Naive thymus-derived CD4-positive, alpha-beta T cell (primary cell): ENCODE measurements at regions not wholly inside any gene's neighbourhood (a gene's known extent, or its start where the extent isn't known, plus 50 kb on each side); places are given as distances from the start of the nearest gene placed in this dataset.
"Not testable (repeated sequence)": the region's sequence is repeated elsewhere in the genome, so short reads cannot be mapped to it uniquely, and the experiment has no call there.

ENCODE experiments used
- ATAC-seq: fragments of 150-1000 bp; cut with Tn5 transposase; 2 replicates; pipeline ENCODE4 v1.10.0; 2021; ENCODE audit warnings: mild to moderate bottlenecking, moderate library complexity
- CTCF ChIA-PET: fragments of 350-600 bp; sonication (Branson Sonifier 250); formaldehyde crosslinking; loops from one replicate; lab custom pipeline; 2021; ENCODE audit warnings: antibody characterized with exemption; lab: Charles Lee
- POLR2A ChIA-PET: fragments of 350-600 bp; sonication (Branson Sonifier 250); formaldehyde crosslinking; loops from one replicate; lab custom pipeline; 2021; ENCODE audit warnings: antibody characterized with exemption, inconsistent platforms; lab: Charles Lee
- DNase-seq, 9 donors: peaks; one replicate each; pipeline versions ENCODE4 v3.0.0 to v3.0.0-alpha.2; 2020 to 2022; ENCODE audit warnings: mixed read lengths in 1 of 9
- H3K27ac ChIP-seq: one replicate; pipeline ENCODE4 v1.7.0; 2013; ENCODE audit warnings: mild to moderate bottlenecking, low read depth, low read length, moderate library complexity
- H3K27me3 ChIP-seq, 2 donors: one replicate each; pipeline ENCODE4 v1.7.0; 2013; ENCODE audit warnings: low read length in 2 of 2, mild to moderate bottlenecking in 2 of 2, moderate library complexity in 2 of 2; ENCODE audit not compliant: control insufficient read depth in 2 of 2, insufficient read depth in 2 of 2
- H3K36me3 ChIP-seq, 3 experiments: 1 replicate in 2 of 3; 2 replicates in 1 of 3; pipeline ENCODE4 v1.7.0; 2013; ENCODE audit warnings: low read length in 3 of 3, mild to moderate bottlenecking in 3 of 3, moderate library complexity in 1 of 3; ENCODE audit not compliant: insufficient read depth in 3 of 3, control insufficient read depth in 2 of 3
- H3K4me1 ChIP-seq, 2 donors: one replicate each; pipeline ENCODE4 v1.7.0; 2013; ENCODE audit warnings: low read length in 2 of 2, mild to moderate bottlenecking in 2 of 2, moderate library complexity in 1 of 2; ENCODE audit not compliant: control insufficient read depth in 2 of 2, insufficient read depth in 2 of 2
- H3K4me3 ChIP-seq: 2 replicates; pipeline ENCODE4 v1.7.0; 2013; ENCODE audit warnings: mild to moderate bottlenecking, low read length
- H3K9me3 ChIP-seq, 3 experiments: 1 replicate in 2 of 3; 2 replicates in 1 of 3; pipeline ENCODE4 v1.7.0; 2013; ENCODE audit warnings: low read length in 3 of 3; ENCODE audit not compliant: control insufficient read depth in 2 of 3
- H3K27ac Mint-ChIP-seq, 9 donors: one replicate each; pipeline ENCODE4 v1.8.0; 2020 to 2022; ENCODE audit warnings: mixed read lengths in 9 of 9, mild to moderate bottlenecking in 8 of 9, moderate library complexity in 5 of 9, inconsistent platforms in 2 of 9
- H3K27me3 Mint-ChIP-seq, 5 donors: one replicate each; pipeline ENCODE4 v1.8.0; 2021 to 2022; ENCODE audit warnings: mixed read lengths in 5 of 5, mild to moderate bottlenecking in 1 of 5
- H3K36me3 Mint-ChIP-seq, 5 donors: one replicate each; pipeline ENCODE4 v1.8.0; 2020 to 2022; ENCODE audit warnings: mixed read lengths in 5 of 5, mild to moderate bottlenecking in 3 of 5, inconsistent platforms in 1 of 5
- H3K4me1 Mint-ChIP-seq, 7 donors: one replicate each; pipeline ENCODE4 v1.8.0; 2020 to 2022; ENCODE audit warnings: mixed read lengths in 7 of 7, mild to moderate bottlenecking in 3 of 7, inconsistent platforms in 1 of 7
- H3K4me3 Mint-ChIP-seq, 10 donors: one replicate each; pipeline ENCODE4 v1.8.0; 2020 to 2022; ENCODE audit warnings: mild to moderate bottlenecking in 10 of 10, mixed read lengths in 10 of 10, moderate library complexity in 6 of 10, inconsistent platforms in 2 of 10
- H3K9me3 Mint-ChIP-seq, 11 donors: one replicate each; pipeline ENCODE4 v1.8.0; 2020 to 2022; ENCODE audit warnings: mixed read lengths in 11 of 11, mild to moderate bottlenecking in 4 of 11, inconsistent platforms in 1 of 11, moderate library complexity in 1 of 11
- intact Hi-C, 2 donors: fragments of 100-400 bp; cut with micrococcal nuclease; formaldehyde crosslinking; loops; one replicate each; pipeline ENCODE4 v1.15.1; 2023

DNA sequence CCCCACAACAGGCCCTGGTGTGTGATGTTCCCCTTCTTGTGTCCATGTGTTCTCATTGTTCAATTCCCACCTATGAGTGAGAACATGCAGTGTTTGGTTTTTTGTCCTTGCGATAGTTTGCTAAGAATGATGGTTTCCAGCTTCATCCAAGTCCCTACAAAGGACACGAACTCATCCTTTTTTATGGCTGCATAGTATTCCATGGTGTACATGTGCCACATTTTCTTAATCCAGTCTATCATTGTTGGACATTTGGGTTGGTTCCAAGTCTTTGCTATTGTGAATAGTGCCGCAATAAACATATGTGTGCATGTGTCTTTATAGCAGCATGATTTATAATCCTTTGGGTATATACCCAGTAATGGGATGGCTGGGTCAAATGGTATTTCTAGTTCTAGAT, 53.0 kb upstream of the TNFAIP3 start:
- H3K27me3 ChIP-seq, DNase-seq, H3K27me3 Mint-ChIP-seq, CTCF ChIA-PET, H3K4me3 ChIP-seq, H3K9me3 Mint-ChIP-seq, H3K9me3 ChIP-seq, H3K27ac ChIP-seq, H3K4me3 Mint-ChIP-seq, H3K36me3 ChIP-seq, ATAC-seq, H3K36me3 Mint-ChIP-seq: not testable (repeated sequence)
- H3K4me1 ChIP-seq = peaks cover 17 to 27% of the 10 kb centered on the region in 2 donors
- intact Hi-C loops = loop anchor here in 1 of 2 donors (10.0 kb wide), 1 partner anchor 591 kb away; the partner anchor contains the start of gene HEBP2
- peak overlapping the region in 3 of 9 donors; percentile 54 to 94 (median 67) for H3K27ac Mint-ChIP-seq
- peaks cover 31 to 63% (median 61%) of the 10 kb centered on the region in 7 donors for H3K4me1 Mint-ChIP-seq
- POLR2A ChIA-PET = interaction anchor here (0.6 to 1.5 kb wide), 2 partner anchors 10 to 15 kb away, joined by 3 to 6 read pairs; no protein-coding TSS in a partner anchor

GRCh38 chr6:137815692-137816091, 51.4 kb upstream of the TNFAIP3 start:
- H3K9me3 ChIP-seq = no peaks in the 10 kb centered on the region
- ChIA-PET POLR2A (interaction anchor here (0.6 kb wide), 2 partner anchors 18 to 107 kb away, joined by 4 to 6 read pairs; no protein-coding TSS in a partner anchor), CTCF (interaction anchor here (0.7 to 1.4 kb wide), 3 partner anchors 14 to 52 kb away, joined by 3 to 5 read pairs (median 3); partner anchors contain the start of gene TNFAIP3)
- peak overlapping the region in 4 of 10 donors; percentile 1 to 82 (median 36) for H3K4me3 Mint-ChIP-seq
- peak overlapping the region; percentile 37 for H3K27ac ChIP-seq
- DNase-seq (no peak), ATAC-seq (no peak)
- H3K9me3 Mint-ChIP-seq = peaks cover 0 to 2% (median 0%) of the 10 kb centered on the region in 11 donors
- no peaks in the 10 kb centered on the region for H3K27me3 ChIP-seq
- peak overlapping the region; percentile 30 to 95 (median 80) for H3K27ac Mint-ChIP-seq
- intact Hi-C loops = loop anchor here in 1 of 2 donors (10.0 kb wide), 1 partner anchor 589 kb away; the partner anchor contains the start of gene HEBP2
- peaks cover 44 to 65% (median 62%) of the 10 kb centered on the region in 7 donors for H3K4me1 Mint-ChIP-seq
- H3K36me3 ChIP-seq = no peaks in the 10 kb centered on the region
- peaks cover 25 to 36% of the 10 kb centered on the region in 2 donors for H3K4me1 ChIP-seq
- H3K27me3 Mint-ChIP-seq = no peaks in the 10 kb centered on the region
- H3K36me3 Mint-ChIP-seq = peaks cover 0 to 8% (median 0%) of the 10 kb centered on the region in 5 donors
- no peak overlapping the region for H3K4me3 ChIP-seq

- CTCF ChIA-PET = interaction anchor here (0.7 to 1.4 kb wide), 4 partner anchors 15 to 51 kb away, joined by 3 to 5 read pairs (median 4); partner anchors contain the start of gene TNFAIP3
- peak overlapping the region in 6 of 10 donors; percentile 1 to 82 (median 32) for H3K4me3 Mint-ChIP-seq
- peak overlapping the region; percentile 37 for H3K27ac ChIP-seq
- H3K27me3 Mint-ChIP-seq = no peaks in the 10 kb centered on the region
- intact Hi-C loops = loop anchor here in 1 of 2 donors (10.0 kb wide), 1 partner anchor 589 kb away; the partner anchor contains the start of gene HEBP2
- peaks cover 21 to 36% of the 10 kb centered on the region in 2 donors for H3K4me1 ChIP-seq
- H3K4me1 Mint-ChIP-seq = peaks cover 43 to 65% (median 62%) of the 10 kb centered on the region in 7 donors
- POLR2A ChIA-PET = interaction anchor here (0.6 kb wide), 1 partner anchor 18 kb away, joined by 4 read pairs; no protein-coding TSS in a partner anchor
- no peaks in the 10 kb centered on the region for H3K9me3 ChIP-seq
- peak overlapping the region; percentile 30 to 95 (median 80) for H3K27ac Mint-ChIP-seq
- no peak overlapping the region for H3K4me3 ChIP-seq
- H3K27me3 ChIP-seq = no peaks in the 10 kb centered on the region
- ATAC-seq (peak; percentile 3), DNase-seq (no peak)
- peaks cover 0 to 6% (median 0%) of the 10 kb centered on the region in 5 donors for H3K36me3 Mint-ChIP-seq
- no peaks in the 10 kb centered on the region for H3K36me3 ChIP-seq
- peaks cover 0 to 1% (median 0%) of the 10 kb centered on the region in 11 donors for H3K9me3 Mint-ChIP-seq
Observed at GRCh38 chr6:137816133-137816579, 50.9 kb upstream of the TNFAIP3 start.

DNA sequence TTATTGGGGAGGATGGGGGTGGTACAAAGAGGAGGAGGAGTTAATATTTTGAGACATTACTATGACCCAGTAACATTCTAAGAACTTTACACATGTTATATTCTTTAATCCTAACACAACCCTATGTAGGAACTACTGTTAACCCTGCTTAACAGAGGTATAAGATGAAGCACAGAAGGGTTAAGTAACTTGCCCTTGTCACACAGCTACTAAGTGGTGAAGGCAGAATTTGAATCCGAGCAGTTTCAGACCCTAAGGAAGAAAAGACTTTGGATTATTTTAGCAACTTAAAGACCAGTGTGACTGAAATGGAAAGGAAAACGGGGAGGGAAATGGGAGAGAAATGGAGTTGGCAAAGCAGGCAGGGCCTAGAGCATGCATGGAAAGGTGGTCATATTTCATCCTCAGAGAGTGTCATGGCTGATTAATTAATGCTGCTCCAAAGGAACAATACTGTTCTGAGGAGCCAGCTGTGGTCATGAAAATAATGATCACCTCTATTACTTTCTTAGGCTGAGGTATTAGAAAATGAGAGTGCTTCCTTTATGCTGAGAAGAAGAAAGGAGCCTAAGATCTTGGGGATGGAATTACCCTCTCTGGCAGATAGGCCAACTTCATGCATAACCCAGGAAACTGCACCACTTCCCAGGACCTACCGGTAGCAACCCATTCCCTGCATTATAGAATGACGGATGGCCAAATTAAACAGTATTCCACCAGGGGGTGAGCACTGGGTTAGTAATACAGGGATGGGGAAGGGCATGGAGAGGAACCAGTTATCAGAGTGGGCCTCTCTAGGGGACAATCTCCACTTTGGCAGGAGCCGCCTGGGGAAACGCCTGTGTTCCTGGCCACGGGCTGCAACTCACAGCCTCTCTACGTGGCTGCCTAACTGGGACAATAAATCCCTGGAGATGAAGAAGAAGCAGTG, 50.1 kb upstream of the TNFAIP3 start:
- Histone ChIP-seq H3K36me3 (no peaks in the 10 kb centered on the region), H3K27ac (peak overlapping the region; percentile 37), H3K9me3 (no peaks in the 10 kb centered on the region), H3K4me1 (peaks cover 17 to 38% of the 10 kb centered on the region in 2 donors), H3K27me3 (no peaks in the 10 kb centered on the region), H3K4me3 (no peak overlapping the region)
- Mint-ChIP-seq H3K4me1 (peaks cover 40 to 65% (median 62%) of the 10 kb centered on the region in 7 donors), H3K4me3 (peak overlapping the region in 1 of 10 donors; percentile 53), H3K9me3 (peaks cover 0 to 1% (median 0%) of the 10 kb centered on the region in 11 donors), H3K27ac (peak overlapping the region; percentile 30 to 95 (median 71)), H3K36me3 (peaks cover 0 to 6% (median 0%) of the 10 kb centered on the region in 5 donors), H3K27me3 (no peaks in the 10 kb centered on the region)
- ATAC-seq (no peak), DNase-seq (no peak)
- CTCF ChIA-PET = interaction anchor here (1.0 to 1.1 kb wide), 2 partner anchors 17 to 51 kb away, joined by 3 to 4 read pairs; partner anchors contain the start of gene TNFAIP3
- intact Hi-C loops = loop anchor here in 1 of 2 donors (10.0 kb wide), 1 partner anchor 588 kb away; the partner anchor contains the start of gene HEBP2
- POLR2A ChIA-PET = interaction anchor here (0.6 kb wide), 1 partner anchor 23 kb away, joined by 3 read pairs; no protein-coding TSS in a partner anchor
